ENCODE measurements at regions not wholly inside any gene's neighbourhood (a gene's known extent, or its start where the extent isn't known, plus 50 kb on each side); places are given as distances from the start of the nearest gene placed in this dataset.

- TF ChIP-seq PHB2 (IDR thresholded peaks at IDR 0.05; ENCODE audit: low read depth) (no peak), NR2C1 (IDR thresholded peaks at IDR 0.05) (no peak), NR2C1 (tag; IDR thresholded peaks at IDR 0.05) (no peak), RBBP5 (IDR thresholded peaks at IDR 0.05; ENCODE audit: borderline replicate concordance, insufficient read depth, low read length, poor library complexity, severe bottlenecking) (no peak), GATAD2B (IDR thresholded peaks at IDR 0.05; ENCODE audit: borderline replicate concordance) (no peak), ARNT (IDR thresholded peaks at IDR 0.05) (no peak), SRSF3 (IDR thresholded peaks at IDR 0.05; ENCODE audit: insufficient read depth, low read length) (no peak), ZNF79 (CRISPR knock-in tag; IDR thresholded peaks at IDR 0.05; ENCODE audit: low read depth) (no peak), GTF2A2 (tag; IDR thresholded peaks at IDR 0.05) (no peak), KDM5B (IDR thresholded peaks at IDR 0.05; ENCODE audit: insufficient replicate concordance, low read depth, low read length) (no peak), NFATC3 (IDR thresholded peaks at IDR 0.05) (no peak), UBTF (IDR thresholded peaks at IDR 0.05; ENCODE audit: borderline replicate concordance in 1 of 2, low read depth in 2 of 2, low read length in 2 of 2) (no peak), MAFG (tag; conservative IDR thresholded peaks at IDR 0.05) (no peak), MBD1 (CRISPR knock-in tag; IDR thresholded peaks at IDR 0.05) (no peak), ZBTB43 (CRISPR knock-in tag; IDR thresholded peaks at IDR 0.05) (no peak), HMG20B (CRISPR knock-in tag; IDR thresholded peaks at IDR 0.05) (no peak), DPF2 (IDR thresholded peaks at IDR 0.05) (no peak), TRIM28 (IDR thresholded peaks at IDR 0.05) (no peak), CBFA2T3 (IDR thresholded peaks at IDR 0.05) (no peak), SAFB2 (IDR thresholded peaks at IDR 0.05; ENCODE audit: borderline replicate concordance, low read depth, low read length, severe bottlenecking) (no peak), KLF16 (IDR thresholded peaks at IDR 0.05) (no peak)
- CTCF ChIA-PET (ENCODE audit: low intra/inter-chr PET ratio): no interaction called here
- Histone ChIP-seq H3K79me2 (ENCODE audit: control insufficient read depth, insufficient read depth, low read length) (no peaks in the 10 kb centered on the region), H3K36me3 (ENCODE audit: control insufficient read depth, insufficient read depth, low read length) (no peaks in the 10 kb centered on the region), H3K4me1 (replicated peaks in 1 of 2; ENCODE audit: control insufficient read depth in 2 of 2, insufficient read depth in 2 of 2, low read length in 2 of 2) (no peaks in the 10 kb centered on the region), H3K27ac (ENCODE audit: extremely low read depth, low read depth, low read length) (no peak overlapping the region), H3K9ac (ENCODE audit: insufficient read depth in 1 of 2, low read depth in 2 of 2, low read length in 2 of 2) (no peak overlapping the region), H2AFZ (ENCODE audit: low read depth, low read length) (no peak overlapping the region), H3K9me3 (replicated peaks; ENCODE audit: control insufficient read depth, insufficient read depth, low read depth, low read length) (no peaks in the 10 kb centered on the region), H3K9me1 (ENCODE audit: control insufficient read depth, insufficient read depth, low read length) (no peaks in the 10 kb centered on the region), H3K27me3 (ENCODE audit: control insufficient read depth in 2 of 2, insufficient read depth in 2 of 2, low read length in 2 of 2) (peaks cover 5 to 13% of the 10 kb centered on the region in 2 experiments; a peak in 4 of 5 replicates), H3K4me2 (ENCODE audit: insufficient read depth, low read length) (no peak overlapping the region), H3K4me3 (no peak overlapping the region), H4K20me1 (replicated peaks; ENCODE audit: control insufficient read depth, insufficient read depth, low read length) (no peaks in the 10 kb centered on the region)
- FAIRE-seq (no peak), DNase-seq (ENCODE audit: extremely low read depth in 1 of 4, low spot score in 3 of 4) (no peak), ATAC-seq (no peak; the same call in 2 of the 3 replicates)
- WGBS (ENCODE audit: insufficient coverage, low coverage, missing lambda C conversion rate): 0% methylated on average over 10 of the region's 10 CpGs
- in situ Hi-C loops (cut with MboI): no loop called here
- POLR2A ChIA-PET: no interaction called here
- no TSS peak for BruUV-seq (replicated peaks)
- intact Hi-C loops (cut with micrococcal nuclease): no loop called here
Observed at GRCh38 chr10:6753644-6754043, 173.6 kb upstream of the PRKCQ start.
